ENCODE measurements at regions not wholly inside any gene's neighbourhood (a gene's known extent, or its start where the extent isn't known, plus 50 kb on each side); places are given as distances from the start of the nearest gene placed in this dataset.

DNA sequence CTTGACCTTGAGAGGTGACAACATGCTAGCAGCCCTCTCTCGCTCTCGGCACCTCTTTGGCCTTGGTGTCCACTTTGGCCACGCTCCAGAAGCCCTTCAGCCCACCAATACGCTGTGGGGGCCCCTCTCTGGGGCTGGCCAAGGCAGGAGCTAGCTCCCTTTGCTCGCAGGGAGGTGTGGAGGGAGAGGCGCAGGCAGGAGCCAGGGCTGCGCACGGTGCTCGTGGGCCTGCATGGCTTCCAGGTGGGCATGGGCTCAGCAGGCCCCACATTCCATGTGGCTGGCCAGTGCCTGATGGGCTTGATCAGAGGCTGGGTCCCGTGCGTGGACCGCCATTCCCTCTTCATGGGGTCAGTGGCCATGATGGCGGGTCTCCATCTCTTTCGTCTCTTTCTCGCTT lies 1237.0 kb upstream of the USP15 start:
- no peak for DNase-seq (ENCODE audit: low read depth)
- TF ChIP-seq, protein P1, sequence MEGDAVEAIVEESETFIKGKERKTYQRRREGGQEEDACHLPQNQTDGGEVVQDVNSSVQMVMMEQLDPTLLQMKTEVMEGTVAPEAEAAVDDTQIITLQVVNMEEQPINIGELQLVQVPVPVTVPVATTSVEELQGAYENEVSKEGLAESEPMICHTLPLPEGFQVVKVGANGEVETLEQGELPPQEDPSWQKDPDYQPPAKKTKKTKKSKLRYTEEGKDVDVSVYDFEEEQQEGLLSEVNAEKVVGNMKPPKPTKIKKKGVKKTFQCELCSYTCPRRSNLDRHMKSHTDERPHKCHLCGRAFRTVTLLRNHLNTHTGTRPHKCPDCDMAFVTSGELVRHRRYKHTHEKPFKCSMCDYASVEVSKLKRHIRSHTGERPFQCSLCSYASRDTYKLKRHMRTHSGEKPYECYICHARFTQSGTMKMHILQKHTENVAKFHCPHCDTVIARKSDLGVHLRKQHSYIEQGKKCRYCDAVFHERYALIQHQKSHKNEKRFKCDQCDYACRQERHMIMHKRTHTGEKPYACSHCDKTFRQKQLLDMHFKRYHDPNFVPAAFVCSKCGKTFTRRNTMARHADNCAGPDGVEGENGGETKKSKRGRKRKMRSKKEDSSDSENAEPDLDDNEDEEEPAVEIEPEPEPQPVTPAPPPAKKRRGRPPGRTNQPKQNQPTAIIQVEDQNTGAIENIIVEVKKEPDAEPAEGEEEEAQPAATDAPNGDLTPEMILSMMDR (conservative IDR thresholded peaks at IDR 0.05; ENCODE audit: control insufficient read depth, insufficient read depth, low read depth, low read length) = no peak
- no peak overlapping the region for H3K4me3 ChIP-seq (ENCODE audit: control insufficient read depth, low read depth, low read length)

DNA sequence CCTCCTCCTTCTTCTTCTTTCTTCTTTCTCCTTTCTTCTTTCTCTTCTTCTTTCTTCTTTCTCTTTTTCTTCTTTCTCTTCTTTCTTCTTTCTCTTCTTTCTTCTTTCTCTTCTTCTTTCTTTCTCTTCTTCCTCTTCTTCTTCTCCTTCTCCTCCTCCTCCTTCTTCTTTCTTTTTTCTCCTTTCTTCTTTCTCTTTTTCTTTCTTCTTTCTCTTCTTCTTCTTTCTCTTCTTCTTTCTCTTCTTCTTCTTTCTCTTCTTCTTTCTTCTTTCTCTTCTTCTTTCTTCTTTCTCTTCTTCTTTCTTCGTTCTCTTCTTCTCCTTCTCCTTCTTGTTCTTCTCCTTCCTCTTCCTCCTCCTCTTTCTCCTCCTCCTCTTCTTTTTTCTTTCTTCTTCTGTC lies 1230.7 kb upstream of the USP15 start:
- H3K4me3 ChIP-seq (ENCODE audit: control insufficient read depth, low read depth, low read length) = no peak overlapping the region
- TF ChIP-seq, protein P1 (conservative IDR thresholded peaks at IDR 0.05; ENCODE audit: control insufficient read depth, insufficient read depth, low read depth, low read length) = no peak
- DNase-seq (ENCODE audit: low read depth) = no peak

DNA sequence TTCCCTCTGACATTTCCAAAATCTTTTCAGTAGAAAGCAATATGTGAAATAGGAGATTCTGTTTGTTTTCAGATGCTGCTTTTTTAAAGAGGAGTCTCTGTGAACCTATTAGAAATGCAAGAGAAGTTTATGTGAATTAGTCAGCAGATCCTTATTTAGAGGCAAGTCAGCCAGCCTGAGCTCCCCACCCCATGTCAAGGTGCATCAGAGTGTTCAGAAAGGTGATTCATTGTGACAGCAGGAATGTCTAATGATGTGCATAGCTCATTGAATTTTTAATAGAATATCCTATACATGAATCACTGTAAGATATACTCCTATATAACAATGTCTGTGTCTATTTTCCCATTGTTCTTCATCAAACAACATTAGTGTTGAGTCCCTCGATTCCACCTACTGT lies 1222.4 kb upstream of the USP15 start:
- no peak overlapping the region for H3K4me3 ChIP-seq (ENCODE audit: control insufficient read depth, low read depth, low read length)
- TF ChIP-seq, protein P1 (conservative IDR thresholded peaks at IDR 0.05; ENCODE audit: control insufficient read depth, insufficient read depth, low read depth, low read length) = no peak
- DNase-seq (ENCODE audit: low read depth) = no peak

DNA sequence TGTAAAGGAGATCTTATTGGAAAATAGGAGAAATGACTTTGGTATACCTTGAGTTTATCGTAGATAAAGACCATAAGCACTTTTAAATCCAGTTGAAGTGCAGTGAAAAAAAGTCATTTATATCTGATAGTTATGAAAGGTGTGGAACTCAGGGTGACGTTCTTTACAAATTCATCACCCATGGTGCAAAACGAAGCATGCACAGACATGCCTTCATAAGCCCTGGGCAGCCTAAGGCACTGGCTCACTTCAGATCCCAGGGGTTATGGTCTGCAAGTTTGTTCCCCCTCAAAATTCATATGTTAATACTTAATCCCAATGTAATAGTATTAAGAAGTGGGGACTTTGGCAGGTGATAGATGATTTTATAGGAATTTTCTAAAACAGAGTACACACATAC lies 1216.4 kb upstream of the USP15 start:
- TF ChIP-seq, protein P1 (conservative IDR thresholded peaks at IDR 0.05; ENCODE audit: control insufficient read depth, insufficient read depth, low read depth, low read length) = no peak
- DNase-seq (ENCODE audit: low read depth) = no peak

DNA sequence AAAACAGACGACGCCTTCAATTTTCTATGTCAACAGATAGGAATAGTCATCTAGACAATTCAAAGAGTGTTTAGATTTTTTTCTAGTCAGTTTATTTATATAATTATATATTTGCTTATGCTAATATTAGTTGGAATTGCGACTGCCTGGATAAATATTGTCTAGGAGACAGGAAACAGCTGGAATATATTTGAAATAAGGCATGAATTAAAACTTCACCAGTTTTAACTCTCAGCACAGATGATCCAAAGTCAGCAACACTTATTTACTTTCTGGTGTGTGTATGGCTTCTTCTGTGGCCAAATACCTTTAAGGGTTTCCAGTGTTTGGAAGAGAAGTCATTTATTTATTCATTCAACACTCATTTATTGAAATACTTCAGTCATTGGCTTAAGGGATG lies 1215.4 kb upstream of the USP15 start:
- no peak for DNase-seq (ENCODE audit: low read depth)
- TF ChIP-seq, protein P1 (conservative IDR thresholded peaks at IDR 0.05; ENCODE audit: control insufficient read depth, insufficient read depth, low read depth, low read length) = no peak
- H3K4me3 ChIP-seq (ENCODE audit: control insufficient read depth, low read depth, low read length) = no peak overlapping the region

More for the DNA sequence above, 1216.4 kb upstream of the USP15 start:
- H3K4me3 ChIP-seq (ENCODE audit: control insufficient read depth, low read depth, low read length) = no peak overlapping the region

DNA sequence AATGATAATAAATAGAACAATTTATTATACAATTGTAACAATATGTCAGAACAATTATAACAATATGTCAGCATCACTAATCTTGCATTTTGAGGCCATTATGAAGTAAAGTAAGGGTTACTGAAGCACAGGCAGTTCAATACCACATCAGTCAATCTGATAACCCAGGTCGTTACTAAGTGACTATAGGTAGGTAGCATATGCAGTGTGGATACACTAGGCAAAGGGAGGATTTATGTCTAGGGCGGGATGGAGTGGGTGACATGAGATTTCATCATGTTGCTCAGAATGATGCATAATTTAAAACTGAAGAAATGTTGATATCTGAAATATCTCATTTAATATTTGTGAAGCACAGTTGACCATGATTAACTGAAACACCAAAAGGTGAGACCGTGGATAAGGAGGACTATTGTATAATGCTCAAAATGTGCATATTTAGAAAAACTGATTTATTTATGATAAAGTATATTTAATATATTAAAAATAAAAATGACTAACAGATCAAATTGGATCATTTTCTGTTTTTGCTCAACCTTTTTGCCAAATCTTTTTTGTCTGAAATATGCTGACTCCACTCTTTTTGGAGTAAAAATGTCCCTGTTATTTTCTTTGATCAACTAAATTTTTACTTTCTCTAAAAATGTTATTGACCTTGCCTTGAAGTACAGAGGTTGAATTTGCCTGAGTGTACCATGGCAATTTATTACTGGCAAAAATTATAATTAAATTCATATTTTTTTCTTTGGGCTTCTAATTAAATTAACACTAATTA lies 1189.4 kb upstream of the USP15 start:
- no peak for DNase-seq (ENCODE audit: low read depth)
- no peak overlapping the region for H3K4me3 ChIP-seq (ENCODE audit: control insufficient read depth, low read depth, low read length)
- TF ChIP-seq, protein P1 (conservative IDR thresholded peaks at IDR 0.05; ENCODE audit: control insufficient read depth, insufficient read depth, low read depth, low read length) = no peak

Data from fibroblast of mammary gland (primary cell).